ENCODE measurements at regions not wholly inside any gene's neighbourhood (a gene's known extent, or its start where the extent isn't known, plus 50 kb on each side); places are given as distances from the start of the nearest gene placed in this dataset.

- Mint-ChIP-seq H3K27me3 (ENCODE audit: insufficient read depth, unreplicated experiment) (no peaks in the 10 kb centered on the region), H3K36me3 (ENCODE audit: insufficient read depth, unreplicated experiment) (no peaks in the 10 kb centered on the region), H3K9me3 (ENCODE audit: unreplicated experiment) (peaks cover 15% of the 10 kb centered on the region), H3K27ac (ENCODE audit: unreplicated experiment) (no peak overlapping the region), H3K4me3 (ENCODE audit: unreplicated experiment) (no peak overlapping the region), H3K4me1 (ENCODE audit: low read depth, unreplicated experiment) (peaks cover 7% of the 10 kb centered on the region)
- POLR2A ChIA-PET = no interaction called here
- DNase-seq = no peak
- CTCF ChIA-PET = no interaction called here
- no peaks in the 10 kb centered on the region for H3K36me3 ChIP-seq (ENCODE audit: control insufficient read depth, insufficient read depth, low read length)
- peaks cover 5% of the 10 kb centered on the region; the same call in 1 of the 2 replicates for H3K4me1 ChIP-seq
- intact Hi-C loops (cut with micrococcal nuclease; ENCODE audit: unreplicated experiment) = no loop called here
- H3K4me3 ChIP-seq (ENCODE audit: low read depth, low read length) = no peak overlapping the region
- no peak for TF ChIP-seq CTCF (IDR thresholded peaks at IDR 0.05; ENCODE audit: insufficient read depth in 1 of 2, low read depth in 1 of 2, low read length in 1 of 2, severe bottlenecking in 1 of 2, unreplicated experiment in 1 of 2)
- no peaks in the 10 kb centered on the region for H3K9me3 ChIP-seq
- BruUV-seq (replicated peaks) = no TSS peak
- H3K27me3 ChIP-seq (replicated peaks; ENCODE audit: control insufficient read depth, insufficient read depth, low read length) = no peaks in the 10 kb centered on the region
These were observed 385.9 kb upstream of the LYPLAL1 start for GRCh38 chr1:218787826-218788225.

GRCh38 chr1:218796773-218797172 lies 376.9 kb upstream of the LYPLAL1 start:
- CTCF ChIA-PET = no interaction called here
- H3K36me3 Mint-ChIP-seq (ENCODE audit: insufficient read depth, unreplicated experiment) = no peaks in the 10 kb centered on the region
- POLR2A ChIA-PET = no interaction called here
- H3K4me1 ChIP-seq = no peaks in the 10 kb centered on the region
- H3K36me3 ChIP-seq (ENCODE audit: control insufficient read depth, insufficient read depth, low read length) = no peaks in the 10 kb centered on the region
- no peak overlapping the region for H3K4me3 Mint-ChIP-seq (ENCODE audit: unreplicated experiment)
- no peaks in the 10 kb centered on the region for H3K27me3 ChIP-seq (replicated peaks; ENCODE audit: control insufficient read depth, insufficient read depth, low read length)
- DNase-seq = no peak
- no peaks in the 10 kb centered on the region for H3K9me3 Mint-ChIP-seq (ENCODE audit: unreplicated experiment)
- no peak overlapping the region for H3K4me3 ChIP-seq (ENCODE audit: low read depth, low read length)
- no peak overlapping the region for H3K27ac Mint-ChIP-seq (ENCODE audit: unreplicated experiment)
- intact Hi-C loops (cut with micrococcal nuclease; ENCODE audit: unreplicated experiment) = no loop called here
- no peaks in the 10 kb centered on the region for H3K9me3 ChIP-seq
- H3K27me3 Mint-ChIP-seq (ENCODE audit: insufficient read depth, unreplicated experiment) = no peaks in the 10 kb centered on the region
- no peaks in the 10 kb centered on the region for H3K4me1 Mint-ChIP-seq (ENCODE audit: low read depth, unreplicated experiment)
- BruUV-seq (replicated peaks) = no TSS peak
- TF ChIP-seq CTCF (IDR thresholded peaks at IDR 0.05; ENCODE audit: insufficient read depth in 1 of 2, low read depth in 1 of 2, low read length in 1 of 2, severe bottlenecking in 1 of 2, unreplicated experiment in 1 of 2) = no peak

- no peak for DNase-seq
- H3K4me3 ChIP-seq (ENCODE audit: low read depth, low read length) = no peak overlapping the region
- intact Hi-C loops (cut with micrococcal nuclease; ENCODE audit: unreplicated experiment) = no loop called here
- H3K9me3 ChIP-seq = no peaks in the 10 kb centered on the region
- ChIA-PET CTCF (no interaction called here), POLR2A (no interaction called here)
- H3K27me3 Mint-ChIP-seq (ENCODE audit: insufficient read depth, unreplicated experiment) = no peaks in the 10 kb centered on the region
- no peaks in the 10 kb centered on the region for H3K9me3 Mint-ChIP-seq (ENCODE audit: unreplicated experiment)
- no peaks in the 10 kb centered on the region for H3K36me3 ChIP-seq (ENCODE audit: control insufficient read depth, insufficient read depth, low read length)
- no peak overlapping the region for H3K27ac Mint-ChIP-seq (ENCODE audit: unreplicated experiment)
- BruUV-seq (replicated peaks) = no TSS peak
- H3K36me3 Mint-ChIP-seq (ENCODE audit: insufficient read depth, unreplicated experiment) = no peaks in the 10 kb centered on the region
- TF ChIP-seq CTCF (IDR thresholded peaks at IDR 0.05; ENCODE audit: insufficient read depth in 1 of 2, low read depth in 1 of 2, low read length in 1 of 2, severe bottlenecking in 1 of 2, unreplicated experiment in 1 of 2) = no peak
- no peak overlapping the region for H3K4me3 Mint-ChIP-seq (ENCODE audit: unreplicated experiment)
- no peaks in the 10 kb centered on the region for H3K4me1 ChIP-seq
- no peaks in the 10 kb centered on the region for H3K27me3 ChIP-seq (replicated peaks; ENCODE audit: control insufficient read depth, insufficient read depth, low read length)
- H3K4me1 Mint-ChIP-seq (ENCODE audit: low read depth, unreplicated experiment) = no peaks in the 10 kb centered on the region
These were observed 370.9 kb upstream of the LYPLAL1 start for GRCh38 chr1:218802799-218803198.
